ENCODE measurements at regions not wholly inside any gene's neighbourhood (a gene's known extent, or its start where the extent isn't known, plus 50 kb on each side); places are given as distances from the start of the nearest gene placed in this dataset.

DNA sequence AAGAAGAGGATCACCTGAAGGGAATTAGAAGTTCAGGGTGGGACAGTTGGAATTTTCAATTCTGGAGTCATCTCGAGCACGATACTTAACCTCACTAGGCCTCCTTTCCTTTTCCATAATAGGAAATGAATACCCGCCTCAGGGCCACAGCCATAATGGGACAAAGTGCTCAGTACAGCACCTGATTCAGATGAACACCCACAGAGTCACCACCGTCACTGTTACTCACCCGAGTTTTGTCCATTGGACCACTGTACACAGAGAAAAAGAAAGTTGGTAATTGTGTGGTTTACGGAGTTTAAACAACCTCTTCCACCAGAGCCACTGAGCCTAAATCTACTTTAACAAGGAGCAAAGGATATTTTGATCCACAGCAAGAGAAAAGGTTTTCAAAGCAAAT, 122.0 kb upstream of the NDUFV2 start:
- TF ChIP-seq, protein P1, sequence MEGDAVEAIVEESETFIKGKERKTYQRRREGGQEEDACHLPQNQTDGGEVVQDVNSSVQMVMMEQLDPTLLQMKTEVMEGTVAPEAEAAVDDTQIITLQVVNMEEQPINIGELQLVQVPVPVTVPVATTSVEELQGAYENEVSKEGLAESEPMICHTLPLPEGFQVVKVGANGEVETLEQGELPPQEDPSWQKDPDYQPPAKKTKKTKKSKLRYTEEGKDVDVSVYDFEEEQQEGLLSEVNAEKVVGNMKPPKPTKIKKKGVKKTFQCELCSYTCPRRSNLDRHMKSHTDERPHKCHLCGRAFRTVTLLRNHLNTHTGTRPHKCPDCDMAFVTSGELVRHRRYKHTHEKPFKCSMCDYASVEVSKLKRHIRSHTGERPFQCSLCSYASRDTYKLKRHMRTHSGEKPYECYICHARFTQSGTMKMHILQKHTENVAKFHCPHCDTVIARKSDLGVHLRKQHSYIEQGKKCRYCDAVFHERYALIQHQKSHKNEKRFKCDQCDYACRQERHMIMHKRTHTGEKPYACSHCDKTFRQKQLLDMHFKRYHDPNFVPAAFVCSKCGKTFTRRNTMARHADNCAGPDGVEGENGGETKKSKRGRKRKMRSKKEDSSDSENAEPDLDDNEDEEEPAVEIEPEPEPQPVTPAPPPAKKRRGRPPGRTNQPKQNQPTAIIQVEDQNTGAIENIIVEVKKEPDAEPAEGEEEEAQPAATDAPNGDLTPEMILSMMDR (IDR thresholded peaks at IDR 0.05): no peak
- TF ChIP-seq POLR2A (IDR thresholded peaks at IDR 0.05): no peak

Measured in testis (tissue), 2 donors.